HG02623 (cell line): ENCODE measurements at regions not wholly inside any gene's neighbourhood (a gene's known extent, or its start where the extent isn't known, plus 50 kb on each side); places are given as distances from the start of the nearest gene placed in this dataset.
"Not testable (repeated sequence)": the region's sequence is repeated elsewhere in the genome, so short reads cannot be mapped to it uniquely, and the experiment has no call there.

ENCODE experiments used
- ATAC-seq: cut with Tn5 transposase; IDR thresholded peaks from one replicate; pipeline ENCODE4 v1.9.1; 2021; ENCODE audit warnings: moderate library complexity; ENCODE audit not compliant: unreplicated experiment

DNA sequence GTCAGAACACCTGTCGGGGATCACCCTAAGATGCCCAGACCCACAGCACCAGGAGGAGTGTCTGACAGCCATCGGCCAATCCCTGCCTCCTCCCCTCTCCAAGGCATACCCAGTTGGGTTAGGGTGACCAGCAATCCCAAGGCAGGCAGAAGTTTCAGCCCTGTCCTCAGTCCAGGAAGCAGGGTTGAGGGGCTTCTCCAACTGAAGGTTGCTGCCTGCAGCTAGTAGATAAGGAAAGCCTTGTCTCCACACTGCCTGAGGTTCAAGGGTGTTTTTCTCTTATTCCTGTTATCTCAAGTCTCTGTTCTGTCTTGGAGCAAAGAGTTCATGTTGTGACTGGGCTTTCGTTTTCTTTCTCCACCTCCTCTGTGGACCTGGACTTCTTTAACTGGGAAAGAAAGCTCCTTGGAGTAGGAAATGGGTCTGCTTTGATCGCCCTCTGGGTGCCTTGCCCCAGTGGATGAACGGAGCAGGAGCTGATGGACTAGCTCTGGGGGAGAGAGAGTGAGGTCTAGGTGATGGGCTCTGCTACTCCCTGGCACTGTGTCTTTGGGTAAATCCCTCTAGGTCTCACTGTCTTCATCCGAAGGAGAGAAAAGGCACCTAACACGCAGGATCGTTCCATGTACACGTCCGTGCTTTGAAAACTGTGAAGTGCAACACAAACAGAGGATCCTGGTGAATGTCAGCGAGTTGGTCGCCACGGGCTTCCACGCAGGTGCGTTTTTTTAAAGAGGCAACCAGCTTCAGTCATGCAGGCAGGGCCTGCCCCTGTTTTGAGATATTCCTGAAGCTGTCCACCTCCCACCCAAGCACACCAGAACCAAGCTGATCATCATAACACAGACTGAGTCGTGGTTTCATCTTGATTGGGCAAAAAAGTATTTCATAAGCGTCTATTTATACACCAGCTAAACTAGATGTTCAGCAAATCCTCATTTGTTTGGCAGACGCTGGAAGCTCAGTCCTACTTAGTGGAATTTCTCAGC, 52.5 kb upstream of the FOXN3 start:
- no peak for ATAC-seq

DNA sequence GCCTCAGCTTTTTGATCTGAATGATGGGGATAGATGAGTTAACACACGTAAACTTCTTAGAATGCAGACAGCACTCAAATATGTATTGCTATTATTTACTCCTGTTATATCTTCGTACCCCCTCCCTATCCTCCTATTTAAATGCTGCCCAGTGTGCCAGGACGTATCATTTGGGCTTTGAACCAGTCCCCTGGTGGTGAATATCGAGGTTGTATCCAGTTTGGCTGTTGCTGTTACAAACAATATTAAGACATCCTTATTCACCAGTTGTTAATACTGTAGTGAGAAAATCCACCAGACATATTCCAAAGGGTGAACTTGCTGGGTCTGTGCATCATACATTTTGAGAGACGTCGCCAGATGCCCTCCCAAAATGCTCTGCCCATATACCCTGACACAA, 51.5 kb upstream of the FOXN3 start:
- no peak for ATAC-seq

DNA sequence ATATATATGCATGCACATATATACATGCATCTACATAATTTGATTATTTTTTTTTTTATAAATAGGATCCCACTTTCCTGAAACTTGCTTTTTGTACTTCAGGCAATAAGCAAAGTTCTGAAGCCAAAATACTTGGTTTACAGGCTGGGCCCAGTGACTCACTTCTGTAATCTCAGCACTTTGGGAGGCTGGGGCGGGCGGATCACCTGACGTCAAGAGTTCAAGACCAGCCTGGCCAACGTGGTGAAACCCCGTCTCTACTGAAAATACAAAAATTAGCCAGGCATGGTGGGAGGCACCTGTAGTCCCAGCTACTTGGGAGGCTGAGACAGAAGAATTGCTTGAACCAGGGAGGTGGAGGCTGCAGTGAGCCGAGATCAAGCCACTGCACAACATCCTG, 51.0 kb upstream of the FOXN3 start:
- ATAC-seq: not testable (repeated sequence)

DNA sequence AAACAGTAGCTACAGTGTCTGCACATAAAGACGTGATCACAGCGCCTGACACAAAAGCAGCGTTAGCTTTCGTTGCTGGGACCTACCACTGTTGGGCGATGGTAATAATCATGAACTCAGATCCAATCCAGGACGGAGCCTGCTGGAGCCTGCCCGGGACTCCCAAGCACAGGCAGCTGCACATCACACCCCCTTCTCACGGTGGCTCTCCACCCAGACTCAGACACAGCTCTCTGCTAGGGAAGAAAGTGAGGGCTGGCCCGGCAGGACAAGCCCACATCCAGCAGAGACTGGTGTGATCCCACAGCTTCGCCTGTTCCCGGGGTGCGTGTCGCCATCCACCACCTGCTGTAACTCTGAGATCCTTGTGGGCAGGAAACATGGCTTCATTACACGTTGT, 49.9 kb upstream of the FOXN3 start:
- ATAC-seq: no peak
